A673 (cell line): ENCODE measurements at regions not wholly inside any gene's neighbourhood (a gene's known extent, or its start where the extent isn't known, plus 50 kb on each side); places are given as distances from the start of the nearest gene placed in this dataset.

Source experiments
- EZH2 ChIP-seq: fragments of 200-600 bp; sonication (generic); IDR thresholded peaks from 2 replicates; pipeline ENCODE4 v1.6.1; 2017; ENCODE audit warnings: borderline replicate concordance, low read depth, mild to moderate bottlenecking, mixed read lengths, antibody characterized with exemption, low read length; ENCODE audit not compliant: poor library complexity, severe bottlenecking
- TF ChIP-seq, protein P1 (sequence below): fragments of 300-800, 200-600 bp; sonication (generic); conservative IDR thresholded peaks from 2 replicates; pipeline ENCODE4 v1.5.1; 2017; ENCODE audit warnings: low read depth, mild to moderate bottlenecking, antibody characterized with exemption, low read length, moderate library complexity, mixed read lengths

DNA sequence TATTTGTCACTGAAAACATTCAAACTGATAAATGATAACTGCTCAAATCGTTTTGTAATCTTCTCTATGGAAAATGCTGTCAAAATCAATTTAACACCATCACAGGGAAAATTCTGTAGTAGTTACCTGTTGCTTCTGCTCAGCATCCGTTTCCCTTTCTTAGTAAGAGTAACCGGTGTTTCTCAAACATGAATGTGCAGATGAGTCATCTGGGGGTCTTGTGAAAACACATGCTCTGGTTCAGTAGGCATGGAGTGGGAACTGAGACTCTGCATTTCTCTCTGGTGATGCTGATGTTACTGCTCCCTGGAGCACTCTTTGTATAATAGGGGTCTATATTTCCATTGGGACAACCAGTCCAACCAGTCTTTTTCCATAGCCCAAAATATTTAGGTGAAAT lies 145.1 kb downstream of the SEMA6D start:
- TF ChIP-seq, protein P1, sequence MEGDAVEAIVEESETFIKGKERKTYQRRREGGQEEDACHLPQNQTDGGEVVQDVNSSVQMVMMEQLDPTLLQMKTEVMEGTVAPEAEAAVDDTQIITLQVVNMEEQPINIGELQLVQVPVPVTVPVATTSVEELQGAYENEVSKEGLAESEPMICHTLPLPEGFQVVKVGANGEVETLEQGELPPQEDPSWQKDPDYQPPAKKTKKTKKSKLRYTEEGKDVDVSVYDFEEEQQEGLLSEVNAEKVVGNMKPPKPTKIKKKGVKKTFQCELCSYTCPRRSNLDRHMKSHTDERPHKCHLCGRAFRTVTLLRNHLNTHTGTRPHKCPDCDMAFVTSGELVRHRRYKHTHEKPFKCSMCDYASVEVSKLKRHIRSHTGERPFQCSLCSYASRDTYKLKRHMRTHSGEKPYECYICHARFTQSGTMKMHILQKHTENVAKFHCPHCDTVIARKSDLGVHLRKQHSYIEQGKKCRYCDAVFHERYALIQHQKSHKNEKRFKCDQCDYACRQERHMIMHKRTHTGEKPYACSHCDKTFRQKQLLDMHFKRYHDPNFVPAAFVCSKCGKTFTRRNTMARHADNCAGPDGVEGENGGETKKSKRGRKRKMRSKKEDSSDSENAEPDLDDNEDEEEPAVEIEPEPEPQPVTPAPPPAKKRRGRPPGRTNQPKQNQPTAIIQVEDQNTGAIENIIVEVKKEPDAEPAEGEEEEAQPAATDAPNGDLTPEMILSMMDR, result no peak
- TF ChIP-seq EZH2, result no peak
